T-cell (primary cell): ENCODE measurements at regions not wholly inside any gene's neighbourhood (a gene's known extent, or its start where the extent isn't known, plus 50 kb on each side); places are given as distances from the start of the nearest gene placed in this dataset.
"Not testable (repeated sequence)": the region's sequence is repeated elsewhere in the genome, so short reads cannot be mapped to it uniquely, and the experiment has no call there.

Experiments used
- ATAC-seq, 4 experiments: fragments of 200-7000 bp in 3 of 4; fragments of 150-1000 bp in 1 of 4; cut with Tn5 transposase; replicated peaks in 1 of 4; 1 replicate in 3 of 4; 2 replicates in 1 of 4; pipeline ENCODE4 v1.10.0; 2021; ENCODE audit warnings: moderate library complexity in 3 of 4, mild to moderate bottlenecking in 2 of 4, moderate number of reproducible peaks in 1 of 4
- CTCF ChIA-PET, 2 donors: fragments of 300-600 bp; sonication (Branson Sonifier 250); formaldehyde crosslinking; loops; one replicate each; lab custom pipeline; 2022; ENCODE audit warnings: antibody characterized with exemption in 2 of 2; lab: Charles Lee
- POLR2A ChIA-PET, 2 donors: fragments of 300-600 bp; sonication (Branson Sonifier 250); formaldehyde crosslinking; loops; one replicate each; lab custom pipeline; 2022; ENCODE audit warnings: antibody characterized with exemption in 2 of 2; lab: Charles Lee
- DNase-seq, 35 experiments: peaks; one replicate each; pipeline versions ENCODE4 v3.0.0 to v3.0.0-alpha.2; 2013 to 2023
- H3K27ac ChIP-seq: one replicate; pipeline ENCODE4 v1.5.1; 2013; ENCODE audit warnings: low read length
- H3K27me3 ChIP-seq, 2 experiments: replicated peaks in 1 of 2; 1 replicate in 1 of 2; 2 replicates in 1 of 2; pipeline versions ENCODE4 v1.6.1 to v1.7.0; 2013; ENCODE audit warnings: low read length in 1 of 2, mixed read lengths in 1 of 2; ENCODE audit not compliant: control insufficient read depth in 2 of 2, insufficient read depth in 2 of 2; ENCODE audit errors: extremely low read depth in 1 of 2
- H3K36me3 ChIP-seq, 2 donors: 1 replicate in 1 of 2; 2 replicates in 1 of 2; pipeline versions ENCODE4 v1.6.1 to v1.7.0; 2013; ENCODE audit warnings: low read length in 1 of 2; ENCODE audit not compliant: control insufficient read depth in 2 of 2, insufficient read depth in 1 of 2; ENCODE audit errors: extremely low read depth in 1 of 2
- H3K4me1 ChIP-seq, 2 experiments: 1 replicate in 1 of 2; 2 replicates in 1 of 2; pipeline versions ENCODE4 v1.6.1 to v1.7.0; 2013; ENCODE audit warnings: low read length in 2 of 2, mixed read lengths in 1 of 2; ENCODE audit not compliant: insufficient read depth in 2 of 2, control insufficient read depth in 1 of 2; ENCODE audit errors: extremely low read depth in 1 of 2
- H3K4me3 ChIP-seq, 2 donors: 1 replicate in 1 of 2; 2 replicates in 1 of 2; pipeline versions ENCODE4 v1.5.1 to v1.7.0; 2013; ENCODE audit warnings: mild to moderate bottlenecking in 2 of 2, low read length in 1 of 2, moderate library complexity in 1 of 2; ENCODE audit not compliant: control insufficient read depth in 1 of 2; ENCODE audit errors: extremely low read depth in 1 of 2
- H3K9me3 ChIP-seq: 2 replicates; pipeline ENCODE4 v1.7.0; 2013
- H3K27ac Mint-ChIP-seq, 2 donors: one replicate each; pipeline ENCODE4 v1.8.0; 2020 to 2021; ENCODE audit warnings: mild to moderate bottlenecking in 2 of 2, mixed read lengths in 2 of 2
- H3K27me3 Mint-ChIP-seq, 2 donors: one replicate each; pipeline ENCODE4 v1.8.0; 2021 to 2022; ENCODE audit warnings: mixed read lengths in 2 of 2
- H3K36me3 Mint-ChIP-seq: one replicate; pipeline ENCODE4 v1.8.0; 2021; ENCODE audit warnings: mixed read lengths
- H3K4me1 Mint-ChIP-seq, 3 donors: one replicate each; pipeline ENCODE4 v1.8.0; 2020 to 2022; ENCODE audit warnings: mixed read lengths in 3 of 3, mild to moderate bottlenecking in 1 of 3
- H3K4me3 Mint-ChIP-seq, 3 donors: one replicate each; pipeline ENCODE4 v1.8.0; 2020 to 2022; ENCODE audit warnings: mild to moderate bottlenecking in 3 of 3, mixed read lengths in 3 of 3, moderate library complexity in 3 of 3
- H3K9me3 Mint-ChIP-seq, 3 donors: one replicate each; pipeline ENCODE4 v1.8.0; 2020 to 2022; ENCODE audit warnings: mixed read lengths in 3 of 3
- WGBS: methylation state at CpG from one replicate; pipeline ENCODE4 v1.1.5; 2013; ENCODE audit warnings: missing lambda C conversion rate; ENCODE audit not compliant: insufficient coverage; 5-methylcytosine and 5-hydroxymethylcytosine counted together

GRCh38 chr9:22976454-22976853, 529.8 kb downstream of the DMRTA1 start:
- Mint-ChIP-seq H3K4me3 (no peak overlapping the region), H3K9me3 (peaks cover 0 to 8% (median 6%) of the 10 kb centered on the region in 3 donors), H3K4me1 (no peaks in the 10 kb centered on the region), H3K36me3 (no peaks in the 10 kb centered on the region), H3K27me3 (no peaks in the 10 kb centered on the region), H3K27ac (no peak overlapping the region)
- H3K4me3 ChIP-seq: no peak overlapping the region
- CTCF ChIA-PET: no interaction called here
- no peaks in the 10 kb centered on the region for H3K9me3 ChIP-seq
- no peaks in the 10 kb centered on the region for H3K4me1 ChIP-seq
- H3K36me3 ChIP-seq: no peaks in the 10 kb centered on the region
- H3K27me3 ChIP-seq: no peaks in the 10 kb centered on the region
- no peak overlapping the region for H3K27ac ChIP-seq
- ATAC-seq: no peak
- WGBS: 100% methylated on average over 1 of the region's 1 CpG
- DNase-seq: no peak
- POLR2A ChIA-PET: no interaction called here

- H3K27me3 ChIP-seq: not testable (repeated sequence)
Observed at GRCh38 chr9:22980429-22980828, 533.8 kb downstream of the DMRTA1 start.

GRCh38 chr9:22986556-22986955, 539.9 kb downstream of the DMRTA1 start:
- H3K9me3 Mint-ChIP-seq: peaks cover 8 to 22% (median 20%) of the 10 kb centered on the region in 3 donors
- POLR2A ChIA-PET: no interaction called here

More at GRCh38 chr9:22980429-22980828, 533.8 kb downstream of the DMRTA1 start:
- H3K27ac Mint-ChIP-seq, DNase-seq, H3K36me3 ChIP-seq, H3K9me3 ChIP-seq, POLR2A ChIA-PET, H3K36me3 Mint-ChIP-seq, H3K4me1 ChIP-seq, H3K27ac ChIP-seq, ATAC-seq, H3K4me3 ChIP-seq, H3K4me1 Mint-ChIP-seq, H3K27me3 Mint-ChIP-seq, H3K4me3 Mint-ChIP-seq: not testable (repeated sequence)
- peaks cover 7 to 13% (median 7%) of the 10 kb centered on the region in 3 donors for H3K9me3 Mint-ChIP-seq
- CTCF ChIA-PET: interaction anchor here in 1 of 2 donors (0.6 kb wide), 1 partner anchor 14 kb away, joined by 4 read pairs; no protein-coding TSS in a partner anchor
- 100% methylated on average over 1 of the region's 13 CpGs for WGBS

GRCh38 chr9:22990349-22990748, 543.7 kb downstream of the DMRTA1 start:
- Histone ChIP-seq H3K36me3 (no peaks in the 10 kb centered on the region), H3K4me3 (no peak overlapping the region), H3K27me3 (no peaks in the 10 kb centered on the region), H3K4me1 (no peaks in the 10 kb centered on the region), H3K27ac (no peak overlapping the region), H3K9me3 (peaks cover 2% of the 10 kb centered on the region)
- ChIA-PET POLR2A (no interaction called here), CTCF (no interaction called here)
- no peaks in the 10 kb centered on the region for H3K36me3 Mint-ChIP-seq
- H3K4me1 Mint-ChIP-seq: no peaks in the 10 kb centered on the region
- no peaks in the 10 kb centered on the region for H3K27me3 Mint-ChIP-seq
- H3K9me3 Mint-ChIP-seq: peaks cover 9 to 32% (median 14%) of the 10 kb centered on the region in 3 donors
- WGBS: 100% methylated on average over 1 of the region's 4 CpGs
- ATAC-seq (no peak), DNase-seq (no peak)
- H3K27ac Mint-ChIP-seq: no peak overlapping the region
- no peak overlapping the region for H3K4me3 Mint-ChIP-seq

More at GRCh38 chr9:22986556-22986955, 539.9 kb downstream of the DMRTA1 start:
- Histone ChIP-seq H3K4me3 (no peak overlapping the region), H3K36me3 (no peaks in the 10 kb centered on the region), H3K4me1 (no peaks in the 10 kb centered on the region), H3K27me3 (no peaks in the 10 kb centered on the region), H3K9me3 (peaks cover 2% of the 10 kb centered on the region), H3K27ac (no peak overlapping the region)
- Mint-ChIP-seq H3K27me3 (no peaks in the 10 kb centered on the region), H3K4me1 (no peaks in the 10 kb centered on the region), H3K36me3 (no peaks in the 10 kb centered on the region), H3K4me3 (no peak overlapping the region), H3K27ac (no peak overlapping the region)
- CTCF ChIA-PET: interaction anchor here in 1 of 2 donors (0.6 kb wide), 1 partner anchor 65 kb away, joined by 3 read pairs; no protein-coding TSS in a partner anchor
- DNase-seq (no peak), ATAC-seq (no peak)
- 75% methylated on average over 2 of the region's 3 CpGs for WGBS

- Histone ChIP-seq H3K27ac (no peak overlapping the region), H3K27me3 (no peaks in the 10 kb centered on the region), H3K4me1 (no peaks in the 10 kb centered on the region), H3K36me3 (no peaks in the 10 kb centered on the region), H3K4me3 (no peak overlapping the region), H3K9me3 (peaks cover 2% of the 10 kb centered on the region)
- Mint-ChIP-seq H3K27ac (no peak overlapping the region), H3K27me3 (no peaks in the 10 kb centered on the region), H3K4me1 (no peaks in the 10 kb centered on the region), H3K36me3 (no peaks in the 10 kb centered on the region), H3K4me3 (no peak overlapping the region), H3K9me3 (peaks cover 13 to 32% (median 18%) of the 10 kb centered on the region in 3 donors)
- ChIA-PET POLR2A (interaction anchor here in 1 of 2 donors (0.7 kb wide), 1 partner anchor 447 kb away, joined by 5 read pairs; no protein-coding TSS in a partner anchor), CTCF (no interaction called here)
- DNase-seq (no peak), ATAC-seq (no peak)
- no CpG with 5 or more reads among the region's 3 CpGs for WGBS
Observed at GRCh38 chr9:22992780-22993179, 546.2 kb downstream of the DMRTA1 start.

- no peaks in the 10 kb centered on the region for H3K27me3 ChIP-seq
- H3K4me3 ChIP-seq: no peak overlapping the region
- H3K9me3 ChIP-seq: no peaks in the 10 kb centered on the region
- no peak for ATAC-seq
- Mint-ChIP-seq H3K36me3 (no peaks in the 10 kb centered on the region), H3K4me3 (no peak overlapping the region), H3K4me1 (no peaks in the 10 kb centered on the region), H3K9me3 (peaks cover 24 to 34% (median 28%) of the 10 kb centered on the region in 3 donors), H3K27ac (no peak overlapping the region), H3K27me3 (no peaks in the 10 kb centered on the region)
- 80% methylated on average over 2 of the region's 4 CpGs for WGBS
- H3K27ac ChIP-seq: no peak overlapping the region
- no peaks in the 10 kb centered on the region for H3K4me1 ChIP-seq
- H3K36me3 ChIP-seq: no peaks in the 10 kb centered on the region
- ChIA-PET POLR2A (no interaction called here), CTCF (no interaction called here)
- no peak for DNase-seq
Observed at GRCh38 chr9:22997923-22998322, 551.3 kb downstream of the DMRTA1 start.

GRCh38 chr9:23005156-23005555, 558.5 kb downstream of the DMRTA1 start:
- Mint-ChIP-seq H3K4me3 (no peak overlapping the region), H3K4me1 (no peaks in the 10 kb centered on the region), H3K36me3 (no peaks in the 10 kb centered on the region), H3K27me3 (no peaks in the 10 kb centered on the region), H3K27ac (no peak overlapping the region), H3K9me3 (peaks cover 10 to 20% (median 15%) of the 10 kb centered on the region in 3 donors)
- no peak overlapping the region for H3K4me3 ChIP-seq
- CTCF ChIA-PET: no interaction called here
- H3K27ac ChIP-seq: no peak overlapping the region
- no peaks in the 10 kb centered on the region for H3K36me3 ChIP-seq
- POLR2A ChIA-PET: no interaction called here
- ATAC-seq (no peak), DNase-seq (no peak)
- H3K9me3 ChIP-seq: no peaks in the 10 kb centered on the region
- 74% methylated on average over 4 of the region's 5 CpGs for WGBS
- H3K4me1 ChIP-seq: no peaks in the 10 kb centered on the region
- no peaks in the 10 kb centered on the region for H3K27me3 ChIP-seq
